ENCODE measurements at regions not wholly inside any gene's neighbourhood (a gene's known extent, or its start where the extent isn't known, plus 50 kb on each side); places are given as distances from the start of the nearest gene placed in this dataset.

- Histone ChIP-seq H3K4me3 (ENCODE audit: low read length) (no peak overlapping the region), H3K4ac (ENCODE audit: low read depth, low read length) (no peak overlapping the region), H3K79me1 (ENCODE audit: low read length) (no peaks in the 10 kb centered on the region), H2BK120ac (ENCODE audit: low read depth, low read length) (no peak overlapping the region), H2BK5ac (ENCODE audit: low read length) (no peak overlapping the region), H3K36me3 (ENCODE audit: control insufficient read depth, insufficient read depth, low read length) (no peaks in the 10 kb centered on the region), H4K5ac (ENCODE audit: low read length) (no peak overlapping the region), H2BK15ac (replicated peaks; ENCODE audit: low read depth) (no peak overlapping the region), H3K27me3 (ENCODE audit: insufficient read depth, low read length, poor library complexity) (no peaks in the 10 kb centered on the region), H3K56ac (ENCODE audit: low read length) (no peak overlapping the region), H3K23ac (ENCODE audit: low read length) (no peak overlapping the region), H3K79me2 (ENCODE audit: control insufficient read depth, insufficient read depth, low read length) (no peaks in the 10 kb centered on the region), H2AK5ac (ENCODE audit: low read length) (no peak overlapping the region), H4K8ac (ENCODE audit: low read depth, low read length) (no peak overlapping the region), H3K9ac (ENCODE audit: low read length) (no peak overlapping the region), H3K4me1 (ENCODE audit: control insufficient read depth, low read depth, low read length) (no peaks in the 10 kb centered on the region), H3K18ac (ENCODE audit: low read length) (no peak overlapping the region), H3K4me2 (ENCODE audit: low read length) (no peak overlapping the region), H3K27ac (ENCODE audit: low read depth, low read length) (no peak overlapping the region)
- no CpG with 5 or more reads among the region's 19 CpGs for WGBS (ENCODE audit: extremely low coverage, insufficient coverage, low lambda C conversion rate)
- DNase-seq: no peak
These were observed 70.9 kb upstream of the ARHGEF7 start for GRCh38 chr13:111044087-111044830.

- no peaks in the 10 kb centered on the region for H3K79me1 ChIP-seq (ENCODE audit: low read length)
- no peak overlapping the region for H3K23ac ChIP-seq (ENCODE audit: low read length)
- H3K4ac ChIP-seq (ENCODE audit: low read depth, low read length): no peak overlapping the region
- no peak overlapping the region for H3K56ac ChIP-seq (ENCODE audit: low read length)
- H3K27me3 ChIP-seq (ENCODE audit: insufficient read depth, low read length, poor library complexity): no peaks in the 10 kb centered on the region
- DNase-seq: peak; percentile 22
- H2BK120ac ChIP-seq (ENCODE audit: low read depth, low read length): no peak overlapping the region
- no peaks in the 10 kb centered on the region for H3K4me1 ChIP-seq (ENCODE audit: control insufficient read depth, low read depth, low read length)
- no peak overlapping the region for H2BK5ac ChIP-seq (ENCODE audit: low read length)
- no peak overlapping the region for H3K27ac ChIP-seq (ENCODE audit: low read depth, low read length)
- no peak overlapping the region for H4K8ac ChIP-seq (ENCODE audit: low read depth, low read length)
- H3K79me2 ChIP-seq (ENCODE audit: control insufficient read depth, insufficient read depth, low read length): no peaks in the 10 kb centered on the region
- H3K36me3 ChIP-seq (ENCODE audit: control insufficient read depth, insufficient read depth, low read length): no peaks in the 10 kb centered on the region
- no peak overlapping the region for H3K4me2 ChIP-seq (ENCODE audit: low read length)
- no peak overlapping the region for H2BK15ac ChIP-seq (replicated peaks; ENCODE audit: low read depth)
- H4K5ac ChIP-seq (ENCODE audit: low read length): no peak overlapping the region
- H2AK5ac ChIP-seq (ENCODE audit: low read length): no peak overlapping the region
- no peak overlapping the region for H3K18ac ChIP-seq (ENCODE audit: low read length)
- H3K9ac ChIP-seq (ENCODE audit: low read length): no peak overlapping the region
- WGBS (ENCODE audit: extremely low coverage, insufficient coverage, low lambda C conversion rate): no CpG with 5 or more reads among the region's 12 CpGs
- H3K4me3 ChIP-seq (ENCODE audit: low read length): no peak overlapping the region
These were observed 71.5 kb upstream of the ARHGEF7 start for GRCh38 chr13:111043575-111043982.

GRCh38 chr13:111042661-111043226, 72.4 kb upstream of the ARHGEF7 start:
- Histone ChIP-seq H3K79me2 (ENCODE audit: control insufficient read depth, insufficient read depth, low read length) (no peaks in the 10 kb centered on the region), H4K8ac (ENCODE audit: low read depth, low read length) (no peak overlapping the region), H3K18ac (ENCODE audit: low read length) (no peak overlapping the region), H3K27ac (ENCODE audit: low read depth, low read length) (no peak overlapping the region), H2BK15ac (replicated peaks; ENCODE audit: low read depth) (no peak overlapping the region), H2AK5ac (ENCODE audit: low read length) (no peak overlapping the region), H3K27me3 (ENCODE audit: insufficient read depth, low read length, poor library complexity) (no peaks in the 10 kb centered on the region), H2BK5ac (ENCODE audit: low read length) (no peak overlapping the region), H4K5ac (ENCODE audit: low read length) (no peak overlapping the region), H3K4me2 (ENCODE audit: low read length) (no peak overlapping the region), H3K56ac (ENCODE audit: low read length) (no peak overlapping the region), H3K79me1 (ENCODE audit: low read length) (no peaks in the 10 kb centered on the region), H3K4ac (ENCODE audit: low read depth, low read length) (no peak overlapping the region), H3K23ac (ENCODE audit: low read length) (no peak overlapping the region), H2BK120ac (ENCODE audit: low read depth, low read length) (no peak overlapping the region), H3K36me3 (ENCODE audit: control insufficient read depth, insufficient read depth, low read length) (no peaks in the 10 kb centered on the region), H3K4me1 (ENCODE audit: control insufficient read depth, low read depth, low read length) (no peaks in the 10 kb centered on the region), H3K9ac (ENCODE audit: low read length) (no peak overlapping the region), H3K4me3 (ENCODE audit: low read length) (no peak overlapping the region)
- no peak for DNase-seq
- no CpG with 5 or more reads among the region's 11 CpGs for WGBS (ENCODE audit: extremely low coverage, insufficient coverage, low lambda C conversion rate)

GRCh38 chr13:111040830-111041229, 74.3 kb upstream of the ARHGEF7 start:
- Histone ChIP-seq H2BK120ac (ENCODE audit: low read depth, low read length) (no peak overlapping the region), H3K27me3 (ENCODE audit: insufficient read depth, low read length, poor library complexity) (no peaks in the 10 kb centered on the region), H2BK15ac (replicated peaks; ENCODE audit: low read depth) (no peak overlapping the region), H3K4ac (ENCODE audit: low read depth, low read length) (no peak overlapping the region), H3K79me2 (ENCODE audit: control insufficient read depth, insufficient read depth, low read length) (no peaks in the 10 kb centered on the region), H3K27ac (ENCODE audit: low read depth, low read length) (no peak overlapping the region), H3K4me1 (ENCODE audit: control insufficient read depth, low read depth, low read length) (no peaks in the 10 kb centered on the region), H2BK5ac (ENCODE audit: low read length) (no peak overlapping the region), H4K8ac (ENCODE audit: low read depth, low read length) (no peak overlapping the region), H4K5ac (ENCODE audit: low read length) (no peak overlapping the region), H3K4me2 (ENCODE audit: low read length) (no peak overlapping the region), H3K9ac (ENCODE audit: low read length) (no peak overlapping the region), H3K18ac (ENCODE audit: low read length) (no peak overlapping the region), H2AK5ac (ENCODE audit: low read length) (no peak overlapping the region), H3K56ac (ENCODE audit: low read length) (no peak overlapping the region), H3K79me1 (ENCODE audit: low read length) (no peaks in the 10 kb centered on the region), H3K23ac (ENCODE audit: low read length) (no peak overlapping the region), H3K36me3 (ENCODE audit: control insufficient read depth, insufficient read depth, low read length) (no peaks in the 10 kb centered on the region), H3K4me3 (ENCODE audit: low read length) (no peak overlapping the region)
- no peak for DNase-seq
- WGBS (ENCODE audit: extremely low coverage, insufficient coverage, low lambda C conversion rate): no CpG with 5 or more reads among the region's 7 CpGs

- H3K79me1 ChIP-seq (ENCODE audit: low read length): no peaks in the 10 kb centered on the region
- no peaks in the 10 kb centered on the region for H3K79me2 ChIP-seq (ENCODE audit: control insufficient read depth, insufficient read depth, low read length)
- no peak overlapping the region for H3K9ac ChIP-seq (ENCODE audit: low read length)
- H3K56ac ChIP-seq (ENCODE audit: low read length): no peak overlapping the region
- H4K5ac ChIP-seq (ENCODE audit: low read length): no peak overlapping the region
- no peaks in the 10 kb centered on the region for H3K4me1 ChIP-seq (ENCODE audit: control insufficient read depth, low read depth, low read length)
- H2BK15ac ChIP-seq (replicated peaks; ENCODE audit: low read depth): no peak overlapping the region
- H2BK5ac ChIP-seq (ENCODE audit: low read length): no peak overlapping the region
- H3K36me3 ChIP-seq (ENCODE audit: control insufficient read depth, insufficient read depth, low read length): no peaks in the 10 kb centered on the region
- no peak for DNase-seq
- WGBS (ENCODE audit: extremely low coverage, insufficient coverage, low lambda C conversion rate): no CpG with 5 or more reads among the region's 5 CpGs
- H2AK5ac ChIP-seq (ENCODE audit: low read length): no peak overlapping the region
- no peak overlapping the region for H3K4me2 ChIP-seq (ENCODE audit: low read length)
- H3K27ac ChIP-seq (ENCODE audit: low read depth, low read length): no peak overlapping the region
- H3K4me3 ChIP-seq (ENCODE audit: low read length): no peak overlapping the region
- no peak overlapping the region for H2BK120ac ChIP-seq (ENCODE audit: low read depth, low read length)
- no peak overlapping the region for H3K23ac ChIP-seq (ENCODE audit: low read length)
- H4K8ac ChIP-seq (ENCODE audit: low read depth, low read length): no peak overlapping the region
- no peak overlapping the region for H3K18ac ChIP-seq (ENCODE audit: low read length)
- no peaks in the 10 kb centered on the region for H3K27me3 ChIP-seq (ENCODE audit: insufficient read depth, low read length, poor library complexity)
- no peak overlapping the region for H3K4ac ChIP-seq (ENCODE audit: low read depth, low read length)
These were observed 75.4 kb upstream of the ARHGEF7 start for GRCh38 chr13:111039735-111040134.

GRCh38 chr13:111038887-111039286, 76.2 kb upstream of the ARHGEF7 start:
- H3K4ac ChIP-seq (ENCODE audit: low read depth, low read length): no peak overlapping the region

More at GRCh38 chr13:111038887-111039286, 76.2 kb upstream of the ARHGEF7 start:
- no peak overlapping the region for H3K18ac ChIP-seq (ENCODE audit: low read length)
- H3K56ac ChIP-seq (ENCODE audit: low read length): no peak overlapping the region
- no peak for DNase-seq
- H3K4me1 ChIP-seq (ENCODE audit: control insufficient read depth, low read depth, low read length): no peaks in the 10 kb centered on the region
- H2BK120ac ChIP-seq (ENCODE audit: low read depth, low read length): no peak overlapping the region
- H4K5ac ChIP-seq (ENCODE audit: low read length): no peak overlapping the region
- no peak overlapping the region for H4K8ac ChIP-seq (ENCODE audit: low read depth, low read length)
- no peak overlapping the region for H3K23ac ChIP-seq (ENCODE audit: low read length)
- no CpG with 5 or more reads among the region's 7 CpGs for WGBS (ENCODE audit: extremely low coverage, insufficient coverage, low lambda C conversion rate)
- H3K4me3 ChIP-seq (ENCODE audit: low read length): no peak overlapping the region
- H3K9ac ChIP-seq (ENCODE audit: low read length): no peak overlapping the region
- no peaks in the 10 kb centered on the region for H3K79me2 ChIP-seq (ENCODE audit: control insufficient read depth, insufficient read depth, low read length)
- H3K79me1 ChIP-seq (ENCODE audit: low read length): no peaks in the 10 kb centered on the region
- H3K27ac ChIP-seq (ENCODE audit: low read depth, low read length): no peak overlapping the region
- no peaks in the 10 kb centered on the region for H3K36me3 ChIP-seq (ENCODE audit: control insufficient read depth, insufficient read depth, low read length)
- no peak overlapping the region for H2BK5ac ChIP-seq (ENCODE audit: low read length)
- no peak overlapping the region for H2BK15ac ChIP-seq (replicated peaks; ENCODE audit: low read depth)
- no peak overlapping the region for H3K4me2 ChIP-seq (ENCODE audit: low read length)
- H3K27me3 ChIP-seq (ENCODE audit: insufficient read depth, low read length, poor library complexity): no peaks in the 10 kb centered on the region
- H2AK5ac ChIP-seq (ENCODE audit: low read length): no peak overlapping the region
